Raji (cell line): ENCODE measurements at regions not wholly inside any gene's neighbourhood (a gene's known extent, or its start where the extent isn't known, plus 50 kb on each side); places are given as distances from the start of the nearest gene placed in this dataset.

Experiments used
- POLR2A ChIP-seq: IDR thresholded peaks from 2 replicates; pipeline ENCODE4 v1.6.1; 2011; ENCODE audit warnings: low read depth, low read length, control low read depth; ENCODE audit not compliant: insufficient read depth

GRCh38 chr20:19083136-19083621 lies 129.3 kb upstream of the SLC24A3 start:
- TF ChIP-seq POLR2A, result no peak

DNA sequence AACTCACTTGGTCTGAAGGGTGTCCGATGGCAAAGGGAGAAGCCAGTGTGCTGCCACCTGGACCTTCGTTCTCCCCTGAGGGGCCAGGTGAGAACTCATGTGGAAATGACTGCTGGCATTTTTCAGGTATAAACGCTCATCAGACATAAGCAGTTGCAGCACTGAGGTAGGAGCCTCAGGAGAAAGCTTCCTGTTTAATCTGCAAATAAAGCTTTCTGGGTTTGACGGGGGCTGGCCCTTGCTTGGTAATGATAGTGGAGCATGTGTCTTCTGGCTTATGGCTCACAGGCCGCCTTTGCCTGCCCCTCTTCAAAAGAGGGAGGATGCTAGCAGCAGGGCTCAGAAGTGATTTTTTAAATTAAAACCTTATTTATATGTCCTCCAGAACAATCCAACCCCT lies 122.1 kb upstream of the SLC24A3 start:
- TF ChIP-seq POLR2A, result no peak

- TF ChIP-seq POLR2A, result no peak
Measured at GRCh38 chr20:19094959-19095541, 117.4 kb upstream of the SLC24A3 start.

- no peak for TF ChIP-seq POLR2A
Measured at GRCh38 chr20:19095762-19096161, 116.7 kb upstream of the SLC24A3 start.

DNA sequence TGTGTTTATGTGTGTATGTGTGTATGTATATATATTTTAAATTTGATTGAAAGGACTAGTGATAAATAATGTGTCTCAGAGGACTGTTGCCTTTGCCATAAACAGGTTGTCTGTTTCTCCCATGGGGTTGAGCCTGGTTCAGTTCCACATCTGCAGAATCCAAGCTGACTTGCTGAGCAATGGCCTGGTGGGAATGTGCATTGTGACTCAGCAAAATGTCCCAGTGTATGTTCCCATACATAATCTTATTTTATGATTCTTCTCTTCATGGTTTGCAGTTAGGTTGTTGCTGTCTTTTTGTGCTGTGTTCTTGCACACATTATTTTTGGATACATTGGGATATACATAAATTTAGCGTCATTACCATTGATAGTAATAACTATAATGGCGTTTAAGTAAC lies 115.6 kb upstream of the SLC24A3 start:
- no peak for TF ChIP-seq POLR2A

- TF ChIP-seq POLR2A, result no peak
Measured at GRCh38 chr20:19098117-19098516, 114.3 kb upstream of the SLC24A3 start.

DNA sequence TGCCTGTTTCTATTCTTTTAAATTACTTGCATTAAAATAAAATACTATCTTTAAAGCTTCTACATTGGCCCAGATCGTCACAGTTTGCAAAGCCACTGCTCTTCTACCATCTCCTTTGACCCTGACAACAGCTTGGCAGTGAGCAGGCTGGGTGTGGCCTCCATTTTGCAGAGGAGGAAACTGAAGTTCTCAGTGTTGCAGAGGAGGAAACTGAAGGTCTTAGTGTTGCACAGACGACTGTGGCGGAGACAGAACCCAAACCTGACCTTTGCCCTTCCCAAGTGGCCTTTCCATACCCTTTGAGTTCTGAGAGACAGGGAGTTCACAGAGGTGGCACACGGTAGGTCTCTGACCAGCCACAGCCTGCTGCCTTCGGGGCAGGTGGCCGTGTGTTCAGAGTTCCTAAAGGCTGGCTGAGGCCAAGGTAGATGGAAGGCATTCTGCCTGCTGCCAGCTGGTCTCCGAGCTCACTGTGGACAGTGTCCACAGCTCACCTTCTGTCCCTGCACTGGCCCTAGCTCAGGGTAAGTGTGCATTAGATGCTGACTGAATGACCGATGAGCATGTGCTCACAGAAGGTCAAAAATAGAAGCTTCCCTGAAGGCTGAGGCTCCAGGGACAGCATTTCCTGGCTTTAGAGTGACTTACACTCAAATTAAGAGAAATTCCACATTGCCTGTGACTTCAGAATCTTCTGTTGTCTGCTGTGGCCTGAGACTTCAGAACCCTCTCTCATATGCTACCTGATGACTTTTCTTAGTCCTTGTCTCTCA lies 113.5 kb upstream of the SLC24A3 start:
- no peak for TF ChIP-seq POLR2A

GRCh38 chr20:19099596-19100545 lies 112.6 kb upstream of the SLC24A3 start:
- TF ChIP-seq POLR2A, result no peak

GRCh38 chr20:19100975-19101374 lies 111.5 kb upstream of the SLC24A3 start:
- no peak for TF ChIP-seq POLR2A

DNA sequence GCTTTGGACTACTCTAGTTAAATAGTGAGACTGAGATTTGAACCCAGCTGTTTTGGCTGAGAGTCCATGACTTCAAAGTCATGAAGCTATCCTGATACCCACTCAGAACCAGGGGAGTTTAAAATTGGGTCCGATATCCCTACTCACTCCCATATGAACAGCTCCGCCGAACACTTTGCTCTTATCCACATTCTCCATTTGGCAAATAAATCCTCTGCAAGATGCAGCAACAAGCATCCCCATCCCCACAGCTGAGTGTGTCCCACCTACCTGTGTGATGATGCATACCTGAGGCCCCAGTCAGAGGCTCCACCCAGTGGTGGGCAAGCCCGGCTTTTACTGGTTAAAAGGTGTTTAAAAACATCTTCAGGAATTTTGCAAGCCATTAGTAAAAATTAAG lies 108.3 kb upstream of the SLC24A3 start:
- TF ChIP-seq POLR2A, result no peak

GRCh38 chr20:19108155-19108554 lies 104.3 kb upstream of the SLC24A3 start:
- no peak for TF ChIP-seq POLR2A

- no peak for TF ChIP-seq POLR2A
Measured at GRCh38 chr20:19110285-19110684, 102.2 kb upstream of the SLC24A3 start.

GRCh38 chr20:19110881-19111460 lies 101.5 kb upstream of the SLC24A3 start:
- no peak for TF ChIP-seq POLR2A

DNA sequence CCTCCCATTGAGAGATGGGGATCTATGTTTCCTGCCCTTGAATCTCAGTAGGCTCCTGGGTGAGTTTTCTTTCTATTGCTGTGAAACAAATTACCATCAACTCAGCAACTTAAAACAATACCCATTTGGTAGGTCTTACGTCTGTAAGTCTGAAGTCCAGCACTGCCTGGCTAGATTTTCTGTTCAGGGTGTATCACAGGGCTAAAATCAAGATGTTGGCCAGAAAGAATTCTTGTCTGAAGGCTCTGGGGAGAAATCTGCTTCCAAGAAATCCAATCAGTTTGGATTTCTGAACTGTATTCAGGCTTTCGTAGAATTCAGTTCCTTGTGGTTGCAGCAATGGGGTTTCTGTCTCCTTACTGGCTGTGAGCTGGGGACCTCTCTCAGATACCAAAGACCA lies 99.6 kb upstream of the SLC24A3 start:
- no peak for TF ChIP-seq POLR2A

GRCh38 chr20:19113343-19113930 lies 99.0 kb upstream of the SLC24A3 start:
- no peak for TF ChIP-seq POLR2A
